Activated T-cell treated with anti-CD3 and anti-CD28 coated beads for 24 hours (primary cell): ENCODE measurements at regions not wholly inside any gene's neighbourhood (a gene's known extent, or its start where the extent isn't known, plus 50 kb on each side); places are given as distances from the start of the nearest gene placed in this dataset.

ENCODE experiments used
- DNase-seq: peaks from one replicate; pipeline ENCODE4 v3.0.0-alpha.2; 2020; ENCODE audit warnings: low read depth

- DNase-seq: no peak
Measured at GRCh38 chr5:135234666-135235401, 164.2 kb downstream of the MACROH2A1 start.

DNA sequence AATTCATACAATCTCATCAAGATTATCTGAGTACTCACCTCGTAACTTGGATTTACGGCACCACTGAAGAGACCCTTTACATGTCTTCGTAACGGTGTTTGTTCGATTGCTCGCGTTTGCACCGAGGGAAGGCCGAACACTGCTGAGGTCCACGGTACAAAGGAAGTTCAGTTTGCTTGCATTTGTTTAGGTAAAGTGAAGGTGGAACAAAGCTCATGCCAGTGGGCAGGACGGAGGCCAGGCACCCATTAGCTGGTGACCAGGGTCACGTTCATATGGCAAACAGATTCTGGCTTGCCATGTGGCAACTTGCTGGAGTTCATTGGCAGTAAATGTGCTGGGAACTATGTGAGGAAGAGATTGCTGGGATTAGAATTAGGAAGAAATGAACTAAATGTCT, 164.8 kb downstream of the MACROH2A1 start:
- no peak for DNase-seq

- DNase-seq: no peak
Measured at GRCh38 chr5:135233477-135233876, 165.6 kb downstream of the MACROH2A1 start.

- DNase-seq: no peak
Measured at GRCh38 chr5:135232958-135233357, 166.1 kb downstream of the MACROH2A1 start.

DNA sequence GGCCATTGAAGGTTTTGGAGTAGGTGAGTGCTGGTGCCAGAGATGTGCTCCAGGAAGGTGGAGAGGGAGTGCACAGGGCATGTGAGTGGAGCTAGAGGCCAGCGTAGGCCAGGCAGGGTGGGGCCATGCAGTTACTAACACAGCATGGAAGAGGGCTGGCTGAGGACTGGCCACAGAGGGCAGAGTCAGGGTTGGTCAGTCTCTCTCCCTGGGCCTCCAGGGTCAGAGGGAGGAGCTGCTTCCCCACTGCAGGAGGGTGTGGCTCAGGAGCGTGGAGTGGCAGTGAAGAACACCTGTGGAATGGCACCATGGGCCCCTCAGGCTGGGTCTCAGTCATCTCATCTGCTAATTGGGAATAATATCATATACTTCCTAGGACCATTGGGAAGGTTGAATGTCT, 167.7 kb downstream of the MACROH2A1 start:
- DNase-seq: no peak

- DNase-seq: no peak
Measured at GRCh38 chr5:135230251-135230925, 168.6 kb downstream of the MACROH2A1 start.

DNA sequence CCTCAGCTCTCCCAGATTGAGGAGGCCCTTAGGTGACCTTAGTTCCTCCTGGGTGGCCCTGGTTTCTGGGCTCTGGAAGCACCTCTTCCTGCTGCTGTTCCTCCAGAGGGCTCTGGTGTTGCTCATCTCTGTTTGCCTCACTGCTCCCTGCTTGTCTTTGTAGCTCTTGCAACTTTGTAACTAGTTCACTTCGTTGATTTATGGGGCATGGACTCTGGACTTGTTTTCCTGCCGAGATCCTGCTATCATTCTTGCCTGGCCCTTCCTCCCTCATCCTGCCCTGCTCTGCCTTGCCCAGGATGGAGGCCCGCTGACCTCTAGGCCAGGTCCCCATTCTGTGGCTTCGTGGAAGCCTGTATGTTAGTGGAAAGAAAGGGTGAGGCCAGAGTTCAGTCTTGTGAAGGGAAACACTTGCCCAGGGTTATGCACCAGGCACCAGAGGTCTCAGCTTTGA, 169.3 kb downstream of the MACROH2A1 start:
- no peak for DNase-seq

DNA sequence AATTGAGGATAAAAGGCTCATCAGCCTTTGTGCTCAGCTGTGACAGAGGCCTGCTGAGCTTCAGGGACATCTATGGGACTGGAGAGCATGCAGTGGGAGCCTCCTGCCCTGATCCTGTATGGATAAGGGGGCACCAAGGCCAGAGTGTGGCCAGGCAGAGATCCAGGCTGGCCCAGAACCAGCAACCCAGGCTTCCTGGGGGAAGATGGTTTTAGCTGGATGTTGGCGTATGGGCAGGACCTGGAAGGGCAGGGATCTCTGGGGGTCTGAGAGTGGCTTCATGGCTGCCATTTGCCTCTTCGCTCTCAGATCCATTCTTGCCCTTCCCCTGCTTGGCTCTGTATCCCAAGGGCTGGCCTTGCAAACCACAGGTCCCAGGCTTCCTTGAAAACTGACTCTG, 169.9 kb downstream of the MACROH2A1 start:
- no peak for DNase-seq

DNA sequence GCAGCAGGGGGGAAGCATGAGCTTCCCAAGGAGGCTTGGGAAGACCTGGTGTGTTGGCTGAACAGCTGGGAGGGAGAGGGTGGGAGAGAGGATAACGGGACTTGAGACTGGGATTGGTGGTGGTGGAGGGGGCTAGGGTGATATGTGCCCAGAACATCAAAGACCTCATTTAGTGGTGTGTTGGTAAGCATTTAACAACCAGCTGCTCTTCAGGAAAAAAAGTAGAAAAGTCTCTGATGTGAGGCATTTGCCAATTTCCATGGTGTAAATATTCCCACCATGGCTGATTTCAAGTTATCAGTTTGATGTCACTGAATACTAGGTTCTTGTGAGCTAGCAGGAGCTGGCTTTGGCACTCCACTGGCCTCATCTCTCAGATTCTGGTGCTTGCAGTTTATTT, 170.8 kb downstream of the MACROH2A1 start:
- DNase-seq: no peak

GRCh38 chr5:135227064-135228022, 171.7 kb downstream of the MACROH2A1 start:
- DNase-seq: no peak

DNA sequence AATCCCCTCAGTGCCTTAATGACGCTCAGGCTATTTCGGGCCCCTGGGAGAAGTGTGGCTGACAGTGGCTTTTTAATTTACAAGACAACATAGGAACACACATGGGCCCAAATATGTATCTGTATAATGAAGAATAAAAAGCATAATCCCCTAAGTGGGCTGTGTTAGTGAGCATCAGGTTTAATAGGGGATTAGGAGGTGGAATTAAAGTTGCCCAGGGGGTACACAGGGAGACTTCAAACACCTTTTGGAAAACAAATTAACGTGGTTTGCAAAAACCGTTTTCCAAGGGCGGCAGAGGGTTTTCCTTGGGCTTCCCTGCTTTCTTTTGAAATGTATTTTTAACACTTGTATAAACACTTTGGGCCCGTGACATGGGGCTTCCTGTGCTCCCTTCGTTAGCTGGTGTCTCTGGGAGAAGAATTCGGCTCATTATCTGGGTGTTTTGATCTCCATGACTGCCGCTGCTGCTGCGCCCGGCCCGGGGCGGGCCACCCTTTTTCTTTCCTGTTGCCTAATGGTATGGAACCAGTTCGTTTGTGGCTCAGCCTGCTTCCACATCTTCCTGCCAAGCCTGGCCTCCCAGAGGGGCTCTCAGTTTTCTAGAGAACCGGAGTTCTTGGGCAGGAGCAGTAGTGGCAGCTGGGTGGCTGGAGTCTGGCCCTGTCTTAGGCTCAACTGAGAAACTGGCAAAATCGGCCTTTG, 173.0 kb downstream of the MACROH2A1 start:
- DNase-seq: no peak

GRCh38 chr5:135223891-135224625, 175.0 kb downstream of the MACROH2A1 start:
- no peak for DNase-seq

GRCh38 chr5:135223404-135223803, 175.6 kb downstream of the MACROH2A1 start:
- no peak for DNase-seq

GRCh38 chr5:135222771-135223170, 176.3 kb downstream of the MACROH2A1 start:
- no peak for DNase-seq

GRCh38 chr5:135222171-135222681, 176.8 kb downstream of the MACROH2A1 start:
- no peak for DNase-seq

DNA sequence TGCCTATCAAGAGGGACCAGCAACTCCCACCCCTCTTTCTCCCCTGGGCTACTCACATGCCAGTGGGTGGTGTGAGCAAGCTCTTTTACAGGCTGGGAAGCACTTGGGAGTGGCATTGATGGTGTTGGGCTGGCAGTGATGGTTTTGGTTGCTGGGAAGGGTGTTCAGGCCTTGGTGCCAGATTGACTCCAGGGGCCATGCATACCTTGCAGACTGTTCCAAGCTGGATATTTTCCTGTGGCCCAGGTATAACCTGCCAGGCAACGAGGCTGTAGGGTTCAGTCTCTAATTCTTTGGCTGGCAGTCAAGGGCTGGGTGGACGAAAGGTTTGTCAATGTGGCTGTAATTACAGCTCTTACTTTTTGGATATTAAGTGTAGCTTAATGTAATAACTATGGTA, 177.3 kb downstream of the MACROH2A1 start:
- DNase-seq: no peak

GRCh38 chr5:135221187-135221473, 177.9 kb downstream of the MACROH2A1 start:
- no peak for DNase-seq

DNA sequence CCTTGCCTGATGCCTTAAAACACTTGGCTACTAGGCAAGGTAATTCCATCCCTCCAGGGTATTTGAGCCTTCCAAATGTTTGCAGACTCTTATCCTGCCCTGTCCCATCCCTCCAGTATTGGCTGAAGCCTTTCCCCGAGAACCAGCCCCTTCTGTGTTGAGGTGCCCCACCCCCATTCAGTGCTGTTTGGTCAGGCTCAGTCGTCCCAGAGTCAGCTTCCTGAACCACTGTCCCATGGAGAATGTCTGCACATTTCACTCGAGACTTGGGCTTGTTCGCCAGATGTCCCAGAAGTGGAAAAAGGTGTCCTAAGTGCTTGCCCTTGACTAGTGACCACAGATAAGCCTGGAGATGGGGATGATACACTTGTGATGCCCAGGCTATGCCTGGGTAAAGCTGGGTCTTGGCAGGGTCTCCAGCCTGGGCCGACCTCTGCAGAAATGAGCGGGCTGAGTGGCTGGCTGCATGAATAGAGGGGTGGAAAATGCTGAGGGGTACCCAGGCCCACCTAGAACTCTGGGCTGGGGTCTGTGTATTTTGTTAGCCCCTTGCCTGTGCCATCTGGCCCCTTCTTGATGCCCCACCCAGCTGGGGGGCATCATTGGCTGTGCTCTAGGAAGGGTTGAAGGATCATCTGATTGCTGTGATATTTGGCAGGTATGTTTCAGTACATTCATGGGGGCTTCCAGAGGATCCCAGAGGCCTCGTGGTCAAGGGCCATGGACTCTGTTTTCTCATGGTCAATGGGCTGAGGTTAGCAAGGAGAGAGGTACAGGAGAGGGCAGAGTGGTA, 178.4 kb downstream of the MACROH2A1 start:
- DNase-seq: no peak

DNA sequence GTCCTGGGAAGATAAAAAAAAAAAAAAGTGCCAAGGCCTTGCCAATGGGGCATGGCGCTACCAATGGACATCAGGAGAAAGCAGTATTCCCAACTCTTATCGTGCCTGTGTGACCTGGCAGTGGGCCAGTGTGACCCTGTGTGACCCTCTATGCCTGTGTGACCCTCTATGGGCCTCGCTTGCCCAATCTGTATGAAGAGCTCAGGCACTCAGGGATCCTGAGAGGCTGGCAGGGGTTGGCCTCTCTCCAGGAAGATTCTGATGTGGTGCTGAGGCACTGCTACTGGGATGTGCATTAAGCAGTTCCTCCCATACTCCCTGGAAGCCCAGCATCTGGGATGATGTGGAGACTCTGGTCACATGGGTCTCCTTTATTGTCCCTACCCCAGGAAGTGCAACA, 179.2 kb downstream of the MACROH2A1 start:
- no peak for DNase-seq
